Stomach (tissue), 4 donors: ENCODE measurements at regions not wholly inside any gene's neighbourhood (a gene's known extent, or its start where the extent isn't known, plus 50 kb on each side); places are given as distances from the start of the nearest gene placed in this dataset.

ENCODE experiments used
- EP300 ChIP-seq: sonication (generic); formaldehyde crosslinking; IDR thresholded peaks from one replicate; pipeline ENCODE4 v1.6.1; 2017; ENCODE audit warnings: antibody characterized with exemption
- POLR2A ChIP-seq, 4 donors: fragments of 450-650 bp; IDR thresholded peaks; one replicate each; pipeline ENCODE4 v1.6.1; 2016; ENCODE audit warnings: antibody characterized with exemption in 4 of 4, control low read depth in 2 of 4, mild to moderate bottlenecking in 1 of 4, moderate library complexity in 1 of 4
- POLR2AphosphoS5 ChIP-seq, 3 donors: sonication (generic); formaldehyde crosslinking; IDR thresholded peaks; one replicate each; pipeline ENCODE4 v1.6.1; 2016; ENCODE audit warnings: antibody characterized with exemption in 3 of 3
- TF ChIP-seq, protein P1 (sequence below), 7 experiments: fragments of 450-650 bp in 4 of 7; fragments of 200-600 bp in 3 of 7; sonication (generic) in 3 of 7; IDR thresholded peaks; one replicate each; pipeline ENCODE4 v1.5.1; 2016 to 2019; ENCODE audit warnings: antibody characterized with exemption in 7 of 7, control low read depth in 2 of 7, mild to moderate bottlenecking in 1 of 7

DNA sequence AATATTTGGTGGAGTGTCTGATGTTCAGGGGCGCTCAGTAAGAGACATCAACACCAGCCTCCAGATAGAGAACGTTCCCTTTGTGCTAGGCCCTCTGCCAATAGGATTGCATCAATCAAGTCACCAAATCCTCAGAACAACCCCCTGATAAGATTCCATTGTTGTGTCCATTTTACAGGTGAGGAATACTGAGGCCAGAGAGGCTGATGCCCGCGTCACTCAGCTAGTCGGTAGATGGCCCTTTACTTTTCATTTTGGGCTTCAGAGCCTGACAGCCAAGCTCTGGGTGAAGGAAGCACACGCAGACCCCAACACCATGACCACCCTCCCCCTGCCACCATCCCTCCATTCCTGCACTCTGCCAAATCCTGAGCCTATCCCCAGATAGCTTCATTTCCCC lies 406.2 kb downstream of the PTPRU start:
- TF ChIP-seq, protein P1, sequence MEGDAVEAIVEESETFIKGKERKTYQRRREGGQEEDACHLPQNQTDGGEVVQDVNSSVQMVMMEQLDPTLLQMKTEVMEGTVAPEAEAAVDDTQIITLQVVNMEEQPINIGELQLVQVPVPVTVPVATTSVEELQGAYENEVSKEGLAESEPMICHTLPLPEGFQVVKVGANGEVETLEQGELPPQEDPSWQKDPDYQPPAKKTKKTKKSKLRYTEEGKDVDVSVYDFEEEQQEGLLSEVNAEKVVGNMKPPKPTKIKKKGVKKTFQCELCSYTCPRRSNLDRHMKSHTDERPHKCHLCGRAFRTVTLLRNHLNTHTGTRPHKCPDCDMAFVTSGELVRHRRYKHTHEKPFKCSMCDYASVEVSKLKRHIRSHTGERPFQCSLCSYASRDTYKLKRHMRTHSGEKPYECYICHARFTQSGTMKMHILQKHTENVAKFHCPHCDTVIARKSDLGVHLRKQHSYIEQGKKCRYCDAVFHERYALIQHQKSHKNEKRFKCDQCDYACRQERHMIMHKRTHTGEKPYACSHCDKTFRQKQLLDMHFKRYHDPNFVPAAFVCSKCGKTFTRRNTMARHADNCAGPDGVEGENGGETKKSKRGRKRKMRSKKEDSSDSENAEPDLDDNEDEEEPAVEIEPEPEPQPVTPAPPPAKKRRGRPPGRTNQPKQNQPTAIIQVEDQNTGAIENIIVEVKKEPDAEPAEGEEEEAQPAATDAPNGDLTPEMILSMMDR (IDR thresholded peaks at IDR 0.05): no peak
- TF ChIP-seq POLR2A (IDR thresholded peaks at IDR 0.05) (no peak), EP300 (no peak), POLR2AphosphoS5 (IDR thresholded peaks at IDR 0.05) (no peak)
